ENCODE measurements at regions not wholly inside any gene's neighbourhood (a gene's known extent, or its start where the extent isn't known, plus 50 kb on each side); places are given as distances from the start of the nearest gene placed in this dataset.
A peak's percentile ranks its signal among the peaks of the same experiment; 100 is the strongest.

- DNase-seq: peak; percentile 66
These were observed 66.3 kb upstream of the DST start for GRCh38 chr6:56708810-56709597.

DNA sequence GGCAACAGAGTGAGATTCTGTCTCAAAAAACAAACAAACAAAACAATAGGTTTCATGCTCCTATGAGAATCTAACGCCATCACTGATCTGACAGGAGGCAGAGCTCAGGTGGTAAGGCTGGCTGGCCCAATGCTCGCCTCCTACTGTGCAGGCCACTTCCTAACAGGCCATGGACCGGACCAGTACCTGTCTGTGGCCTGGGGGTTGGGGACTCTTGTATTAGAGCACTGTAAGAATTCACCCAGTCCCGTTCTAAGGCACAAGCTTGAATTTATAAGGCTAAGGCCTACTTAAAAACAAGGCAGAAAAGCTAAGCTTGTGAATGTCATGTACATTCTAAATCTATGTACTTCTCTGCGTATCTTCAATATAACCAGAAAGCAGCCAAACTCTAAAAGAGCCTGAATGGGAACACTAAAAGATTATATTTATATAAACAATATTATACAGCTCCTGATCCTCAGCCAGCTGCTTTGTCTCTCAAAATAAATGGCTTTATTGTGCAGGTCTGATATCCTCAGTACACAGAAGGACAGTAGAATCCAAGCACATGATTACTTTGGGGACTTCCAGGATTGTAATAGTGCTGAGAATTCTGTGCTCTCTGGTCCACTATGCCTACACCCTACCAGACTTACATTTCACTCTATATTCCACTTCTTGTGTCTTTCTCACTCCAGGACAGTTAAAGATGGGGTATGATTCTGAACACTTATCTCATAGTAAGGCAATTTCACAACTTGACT lies 64.5 kb upstream of the DST start:
- no peak for DNase-seq

DNA sequence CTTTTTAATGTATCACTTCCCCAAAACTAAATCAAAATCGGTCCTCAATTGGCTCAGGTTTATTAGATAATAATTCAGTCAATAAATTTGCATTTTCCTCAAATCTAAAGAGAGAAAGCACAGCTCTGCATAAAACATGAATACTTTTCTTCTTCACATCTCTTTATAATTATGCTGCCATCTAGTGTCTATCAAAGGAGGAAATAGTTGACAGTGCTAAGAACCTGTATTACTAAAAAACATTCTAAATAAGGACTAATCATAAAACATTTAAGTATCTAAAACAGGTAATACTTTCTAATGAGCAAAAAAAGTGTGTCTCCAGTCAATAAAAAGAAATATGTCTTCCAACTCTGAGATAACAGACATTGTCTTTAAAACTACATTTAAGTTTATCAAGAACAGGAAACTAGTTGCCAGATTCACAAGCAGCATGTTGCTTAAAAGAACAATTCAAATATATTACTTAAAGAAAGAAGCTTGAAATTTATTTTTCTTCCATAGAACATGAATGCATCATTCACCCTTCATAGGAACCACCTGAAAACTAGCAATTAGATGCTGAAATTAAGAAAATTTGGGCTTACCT lies 56.5 kb upstream of the DST start:
- DNase-seq: peak; percentile 75

- no peak for DNase-seq
These were observed 53.0 kb upstream of the DST start for GRCh38 chr6:56695702-56696101.

- no peak for DNase-seq
These were observed 51.3 kb upstream of the DST start for GRCh38 chr6:56694002-56694401.

DNA sequence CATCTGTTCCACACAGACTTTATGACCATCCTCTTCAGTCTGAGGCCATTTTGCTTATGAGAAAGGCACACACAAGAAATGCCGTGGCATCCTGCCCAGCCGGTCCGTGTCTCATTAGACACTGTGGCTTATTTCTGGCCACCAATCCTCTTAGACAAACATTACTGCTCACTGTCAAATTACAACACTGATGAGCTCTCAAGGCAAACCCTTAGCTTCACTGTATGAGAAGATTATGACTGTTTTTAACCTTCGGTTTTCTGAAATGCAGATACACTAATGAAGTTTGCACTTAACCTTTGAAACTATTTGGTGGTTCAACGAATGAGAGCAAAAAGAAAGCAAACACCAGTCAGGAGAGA lies 50.5 kb upstream of the DST start:
- peak; percentile 79 for DNase-seq

DNA sequence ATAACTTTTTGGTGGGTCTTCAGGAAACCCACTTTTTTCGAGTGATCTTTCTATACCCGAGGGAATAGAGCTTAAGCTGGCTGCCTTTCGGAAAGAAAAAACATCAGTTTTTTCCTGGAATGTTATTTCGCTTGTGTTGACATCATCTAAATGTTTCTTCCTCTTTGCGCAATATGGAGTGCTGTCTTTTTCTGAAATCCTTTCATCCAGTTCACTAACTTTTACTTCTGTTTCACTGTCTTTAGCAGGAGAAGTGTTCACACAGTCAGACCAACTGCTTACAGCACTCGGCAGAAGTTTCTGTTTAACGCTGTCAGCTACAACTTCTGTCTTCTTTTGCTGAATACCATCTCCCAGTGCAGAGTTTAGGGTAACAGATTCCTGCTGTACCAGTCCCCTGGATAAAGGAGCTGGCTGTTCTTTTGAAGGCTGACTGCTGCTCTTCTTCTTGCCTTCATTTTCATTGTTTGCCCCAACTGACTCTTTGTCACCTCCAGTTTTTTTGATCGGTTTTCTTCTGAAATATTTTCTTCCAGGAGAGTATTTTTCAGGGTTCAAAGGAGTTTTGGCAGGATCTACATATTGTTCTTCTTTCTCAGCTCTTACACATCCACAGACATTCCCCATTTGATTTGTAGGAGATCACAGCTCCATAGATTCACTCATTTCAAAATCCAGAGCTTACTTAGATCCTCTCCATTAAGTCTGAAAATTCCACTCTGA lies 50.0 kb upstream of the DST start:
- DNase-seq: no peak

Data from NCI-H1105 treated with DMSO at 0.1 percent for 48 hours (cell line).